HG03280 (cell line): ENCODE measurements at regions not wholly inside any gene's neighbourhood (a gene's known extent, or its start where the extent isn't known, plus 50 kb on each side); places are given as distances from the start of the nearest gene placed in this dataset.

ENCODE experiments used
- ATAC-seq: cut with Tn5 transposase; IDR thresholded peaks from one replicate; pipeline ENCODE4 v1.9.1; 2021; ENCODE audit warnings: mild to moderate bottlenecking, moderate library complexity; ENCODE audit not compliant: unreplicated experiment

DNA sequence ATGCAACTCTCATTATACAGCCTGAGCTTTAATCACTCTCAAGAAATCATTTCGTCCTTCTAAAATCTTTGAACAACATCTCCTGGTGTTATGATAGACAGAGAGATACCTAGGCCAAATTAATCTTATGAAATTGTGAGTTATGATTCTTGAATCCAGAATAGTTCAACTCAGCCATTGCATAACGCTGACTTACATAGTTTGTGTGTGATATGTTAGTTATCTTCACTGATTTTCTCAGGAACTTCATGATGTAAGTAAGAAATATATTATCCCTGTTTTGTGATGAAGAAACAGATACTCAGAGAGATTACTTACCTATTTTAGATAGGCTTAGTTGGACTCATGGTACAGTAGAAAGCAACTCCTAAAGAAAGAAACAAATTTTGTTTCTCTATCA is 684.4 kb downstream of the ZEB2 start:
- no peak for ATAC-seq

DNA sequence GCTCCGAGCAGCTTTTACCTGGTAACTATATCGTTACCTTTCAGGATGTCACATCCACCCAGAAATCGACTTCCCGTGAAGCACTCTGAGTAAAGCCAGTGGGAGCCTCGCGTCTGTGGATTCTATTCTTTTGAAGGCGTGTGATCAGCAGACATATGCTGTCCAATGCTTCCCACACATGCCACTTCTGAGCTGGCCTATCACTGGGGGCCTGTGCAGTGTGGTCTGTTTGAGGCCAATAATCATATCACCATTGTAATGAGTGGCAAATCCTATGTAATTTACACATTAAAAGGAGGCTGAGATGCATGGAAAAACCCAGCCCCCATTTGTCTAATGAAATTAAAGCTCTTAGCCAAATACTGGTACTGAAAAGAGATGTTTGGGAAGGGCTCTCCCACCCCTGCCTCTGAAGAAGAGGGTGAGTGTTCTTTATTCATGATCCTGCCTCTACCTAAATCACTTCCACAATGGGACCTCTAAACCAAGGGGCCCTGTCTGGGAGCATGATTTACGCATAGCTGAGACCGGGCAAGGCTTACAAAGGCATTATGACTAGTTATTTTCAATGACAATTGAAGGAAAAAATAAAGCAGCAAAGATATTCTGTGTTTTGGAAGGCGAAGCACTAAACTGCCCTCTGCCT is 686.8 kb downstream of the ZEB2 start:
- no peak for ATAC-seq

DNA sequence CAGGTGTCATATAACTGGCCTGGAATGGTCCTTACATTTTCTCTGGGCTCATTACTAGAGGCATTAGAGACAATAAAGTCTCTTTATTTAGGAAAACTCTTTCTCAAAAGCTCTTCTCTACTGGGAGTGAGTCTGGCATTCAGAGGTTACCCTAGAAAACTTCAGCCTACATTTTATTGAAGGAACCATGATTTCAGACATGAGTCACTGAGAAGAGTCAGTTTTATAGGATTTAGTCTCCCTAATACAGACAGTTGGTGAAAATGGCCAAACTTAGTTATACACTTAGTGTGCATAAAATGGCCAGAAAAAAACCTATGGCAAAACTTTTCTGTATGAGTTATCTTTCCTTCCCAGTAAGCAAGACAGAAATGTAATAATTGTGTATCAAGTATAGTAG is 689.4 kb downstream of the ZEB2 start:
- ATAC-seq = no peak

DNA sequence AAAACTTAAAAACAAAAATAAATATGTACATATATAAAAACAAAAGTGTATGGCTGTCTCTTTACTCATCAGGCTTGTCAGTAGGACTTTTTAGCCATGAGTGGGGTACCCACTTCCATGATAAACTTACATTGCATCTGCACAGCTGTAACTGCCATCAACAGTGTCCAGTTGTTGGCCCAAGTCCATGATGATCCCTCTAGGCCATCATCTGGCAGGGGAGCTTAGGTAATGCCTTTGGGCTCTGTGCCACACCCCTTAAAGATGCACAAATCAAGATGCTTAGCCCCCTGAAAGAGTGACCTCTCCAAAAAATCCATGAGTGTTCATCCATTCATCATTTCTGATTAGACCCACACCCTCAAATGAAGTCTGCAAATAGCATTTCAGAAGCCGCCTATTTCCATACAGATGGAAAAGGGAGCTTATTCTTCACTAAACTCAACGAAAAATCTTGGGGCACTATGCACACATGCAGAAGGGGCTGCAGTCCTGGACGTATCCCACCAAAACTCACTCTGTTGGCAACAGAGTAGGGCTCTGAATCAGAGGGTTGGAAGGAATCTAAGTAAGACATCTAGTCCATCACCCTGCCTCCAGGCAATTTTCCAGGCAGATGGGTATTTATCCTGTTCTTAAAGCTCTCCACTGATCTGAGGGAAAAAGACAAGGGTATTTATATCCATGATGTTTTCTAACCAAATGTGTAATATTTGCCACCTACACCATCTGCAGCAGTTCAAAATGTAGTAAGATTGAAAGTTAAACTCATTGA is 691.0 kb downstream of the ZEB2 start:
- ATAC-seq = no peak

DNA sequence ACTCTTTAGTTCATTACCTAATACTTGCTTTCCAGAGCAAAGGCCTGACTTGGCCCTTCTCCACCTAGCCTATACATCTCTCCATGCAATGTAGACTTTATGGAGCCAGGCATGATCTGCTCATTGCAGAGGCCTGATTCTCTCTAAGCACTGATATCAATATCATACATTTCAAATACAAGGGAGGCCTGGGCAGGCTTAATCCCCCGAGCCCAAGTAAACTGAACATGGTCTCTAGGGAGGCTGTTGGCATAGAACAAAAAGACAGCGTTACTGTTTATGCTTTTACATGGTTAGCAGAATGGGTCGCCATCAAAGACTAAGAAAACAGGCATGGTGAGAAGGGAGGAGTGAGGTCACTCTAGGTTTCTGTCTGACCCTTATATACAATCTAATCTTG is 695.1 kb downstream of the ZEB2 start:
- no peak for ATAC-seq

DNA sequence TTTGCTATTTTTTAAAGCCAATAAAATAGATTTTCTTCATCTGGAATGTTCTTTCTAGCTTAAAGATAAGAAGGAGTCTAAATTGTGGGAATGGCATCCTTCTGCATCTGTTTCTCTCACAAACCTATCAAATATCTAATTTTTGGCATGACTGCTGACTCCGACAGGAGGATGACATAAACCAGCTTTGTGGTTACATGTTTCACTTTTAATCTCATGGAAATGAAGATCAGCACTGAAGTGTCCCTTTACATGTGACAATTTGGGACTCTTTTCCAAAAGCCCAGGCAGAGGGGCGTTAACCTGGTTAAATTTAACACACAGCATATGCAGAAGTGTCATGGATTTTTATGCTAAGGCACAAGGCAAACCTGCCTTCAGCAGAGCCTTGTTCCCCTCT is 694.7 kb downstream of the ARHGAP15 start:
- ATAC-seq = no peak

DNA sequence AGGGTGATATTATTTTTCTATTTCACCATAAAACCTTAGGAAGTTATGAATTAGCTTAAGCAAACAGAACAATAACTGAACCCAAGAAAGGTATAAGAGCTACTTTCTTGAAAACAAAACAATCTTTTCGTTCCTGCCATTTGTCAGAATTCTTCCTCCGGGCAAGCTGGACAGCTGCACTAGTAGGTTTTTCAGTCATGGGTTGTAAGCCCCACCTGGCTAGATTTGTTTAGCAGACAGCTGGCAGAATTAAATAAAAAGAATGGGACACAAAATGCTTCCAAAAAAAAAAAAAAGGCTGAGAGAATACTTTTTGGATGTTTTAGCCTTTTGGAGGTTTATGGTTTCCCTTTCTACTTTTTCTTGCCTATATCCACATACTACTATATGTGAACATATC is 694.1 kb downstream of the ARHGAP15 start:
- ATAC-seq = no peak

DNA sequence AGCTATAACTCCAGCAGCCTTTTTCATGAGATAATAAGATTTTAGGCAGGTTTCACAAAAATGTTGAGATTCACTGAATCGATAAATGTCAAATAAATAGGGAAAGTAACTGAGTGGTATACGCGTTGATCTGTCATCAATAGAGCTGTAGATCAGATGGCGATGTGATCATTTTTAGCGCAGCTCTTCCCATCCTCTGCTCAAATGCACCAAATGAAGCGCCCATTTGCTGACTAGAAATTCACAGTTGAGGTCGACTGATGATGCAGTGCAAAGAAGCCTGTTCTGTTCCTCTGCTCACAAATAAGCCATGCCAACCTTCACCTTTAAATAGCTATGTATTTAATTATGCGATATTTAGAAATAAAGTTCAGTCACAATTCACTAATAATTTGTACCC is 693.5 kb downstream of the ARHGAP15 start:
- ATAC-seq = no peak

DNA sequence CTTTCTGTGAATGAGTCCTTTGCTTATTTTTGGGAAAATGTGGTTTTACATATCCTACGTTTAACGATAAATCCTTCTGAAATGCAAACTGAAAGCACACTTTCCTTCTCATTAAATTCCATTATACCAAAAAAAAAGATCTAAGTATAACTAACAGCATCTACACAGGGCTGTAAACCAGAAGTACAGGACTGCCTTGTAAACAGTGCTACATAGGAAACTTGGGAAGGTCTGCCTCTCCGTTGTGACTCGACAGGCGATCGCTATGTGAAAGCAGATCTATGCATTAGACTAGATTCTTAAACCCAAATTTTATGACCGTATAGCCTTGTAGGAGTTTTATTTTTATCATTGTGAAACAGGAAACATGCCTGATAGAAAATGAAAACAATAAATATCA is 690.5 kb downstream of the ARHGAP15 start:
- ATAC-seq = no peak

DNA sequence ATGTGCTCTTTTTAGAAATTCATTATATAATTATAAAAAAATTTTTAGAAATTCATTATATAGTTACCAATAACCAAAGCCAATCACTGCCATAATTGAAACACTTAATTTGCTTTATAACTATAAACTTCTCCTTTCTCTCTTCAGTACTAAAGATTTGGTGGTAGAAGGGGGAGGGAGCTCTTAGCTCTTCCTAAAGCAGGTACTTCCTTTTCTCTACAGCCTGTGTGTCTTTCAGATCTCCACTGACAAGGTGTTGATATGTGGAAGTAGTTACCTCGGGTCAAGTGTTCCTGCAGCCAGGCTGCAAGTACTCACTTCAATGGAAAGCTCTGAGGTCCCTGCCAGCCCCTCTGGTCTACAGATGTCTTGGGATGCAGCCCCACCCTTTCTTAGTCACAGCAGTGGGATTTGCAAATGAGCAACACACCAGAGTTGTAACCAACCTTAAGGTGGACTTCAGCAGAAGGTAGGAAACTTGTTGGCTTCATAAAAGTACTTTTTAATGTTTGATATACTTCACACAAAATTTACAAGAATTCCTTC is 690.0 kb downstream of the ARHGAP15 start:
- no peak for ATAC-seq
